ENCODE measurements at regions not wholly inside any gene's neighbourhood (a gene's known extent, or its start where the extent isn't known, plus 50 kb on each side); places are given as distances from the start of the nearest gene placed in this dataset.

DNA sequence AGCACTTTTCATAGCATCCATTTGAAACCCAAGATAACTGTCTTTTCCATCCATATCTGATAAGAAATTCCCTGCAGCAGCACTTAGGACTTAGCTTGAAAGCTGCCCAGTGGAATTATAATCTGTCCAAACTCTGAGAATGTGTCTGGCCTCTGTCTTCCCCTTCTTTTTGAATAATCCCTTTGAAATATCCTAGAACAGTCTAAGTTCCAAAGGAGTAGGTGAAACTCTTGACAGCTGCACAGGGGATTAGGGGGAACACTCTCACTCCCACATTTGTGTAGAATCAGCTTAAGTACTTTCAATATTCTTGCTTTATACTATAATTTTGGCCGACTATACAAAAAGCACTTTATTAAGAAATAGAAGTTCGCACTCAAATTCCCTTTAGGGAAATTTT is 157.7 kb downstream of the PAPSS1 start:
- H3K36me3 ChIP-seq (ENCODE audit: control insufficient read depth, insufficient read depth, low read length) = no peaks in the 10 kb centered on the region
- H3K9ac ChIP-seq (ENCODE audit: low read depth, low read length) = no peak overlapping the region
- no peak overlapping the region for H3K27ac ChIP-seq (ENCODE audit: low read depth, low read length)
- no peak overlapping the region for H3K4me3 ChIP-seq (ENCODE audit: low read depth, low read length)
- H3K9me3 ChIP-seq (ENCODE audit: control insufficient read depth, insufficient read depth, low read length) = no peaks in the 10 kb centered on the region
- no peaks in the 10 kb centered on the region for H3K27me3 ChIP-seq (ENCODE audit: control insufficient read depth, insufficient read depth, low read length)
- peaks cover 7% of the 10 kb centered on the region; the same call in 1 of the 2 replicates for H3K4me1 ChIP-seq (ENCODE audit: control insufficient read depth, insufficient read depth, low read length)

DNA sequence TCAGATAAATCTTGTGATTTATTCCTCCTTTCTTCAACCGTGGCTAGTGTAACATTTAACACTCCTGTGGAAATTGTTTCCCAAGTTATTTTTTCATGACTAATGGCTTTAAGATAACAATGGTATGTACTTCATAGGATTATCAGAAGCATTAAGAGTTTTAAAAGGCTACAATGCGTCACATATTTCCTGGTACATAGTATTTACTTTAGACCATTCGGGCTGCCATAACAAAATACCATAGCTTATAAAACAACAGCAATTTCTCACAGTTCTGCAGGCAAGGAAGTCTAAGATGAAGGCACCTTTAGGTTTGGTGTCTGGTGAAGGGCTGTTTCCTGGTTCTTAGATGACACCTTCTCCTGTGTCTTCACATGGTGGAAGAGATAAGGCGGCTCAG is 158.6 kb downstream of the PAPSS1 start:
- Histone ChIP-seq H3K4me1 (ENCODE audit: control insufficient read depth, insufficient read depth, low read length) (peaks cover 7% of the 10 kb centered on the region; the same call in 1 of the 2 replicates), H3K36me3 (ENCODE audit: control insufficient read depth, insufficient read depth, low read length) (no peaks in the 10 kb centered on the region), H3K9me3 (ENCODE audit: control insufficient read depth, insufficient read depth, low read length) (no peaks in the 10 kb centered on the region)

DNA sequence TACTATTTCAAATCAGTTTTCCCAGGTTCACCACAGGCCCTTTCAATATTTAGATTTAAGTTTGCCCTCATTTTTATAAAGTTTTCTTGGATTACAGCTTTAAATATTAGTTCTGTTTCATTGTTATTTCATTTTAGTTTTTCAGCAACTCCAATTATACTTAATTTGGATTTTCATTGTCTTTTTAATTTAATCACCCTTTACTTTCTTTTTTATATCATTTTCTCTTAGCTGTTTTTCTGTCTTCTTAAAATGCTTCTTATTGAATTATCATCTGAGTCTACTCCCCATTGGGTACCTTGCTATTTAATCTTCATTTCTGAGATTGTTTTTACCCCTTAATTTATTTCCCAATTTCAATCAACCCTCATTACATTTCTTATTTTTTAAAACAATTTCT is 160.4 kb downstream of the PAPSS1 start:
- Histone ChIP-seq H3K9ac (ENCODE audit: low read depth, low read length) (no peak overlapping the region), H3K36me3 (ENCODE audit: control insufficient read depth, insufficient read depth, low read length) (no peaks in the 10 kb centered on the region), H3K27me3 (ENCODE audit: control insufficient read depth, insufficient read depth, low read length) (no peaks in the 10 kb centered on the region), H3K4me3 (ENCODE audit: low read depth, low read length) (no peak overlapping the region), H3K4me1 (ENCODE audit: control insufficient read depth, insufficient read depth, low read length) (peaks cover 7% of the 10 kb centered on the region; the same call in 1 of the 2 replicates), H3K27ac (ENCODE audit: low read depth, low read length) (no peak overlapping the region), H3K9me3 (ENCODE audit: control insufficient read depth, insufficient read depth, low read length) (no peaks in the 10 kb centered on the region)

More for the DNA sequence above, 158.6 kb downstream of the PAPSS1 start:
- Histone ChIP-seq H3K27me3 (ENCODE audit: control insufficient read depth, insufficient read depth, low read length) (no peaks in the 10 kb centered on the region), H3K9ac (ENCODE audit: low read depth, low read length) (no peak overlapping the region), H3K4me3 (ENCODE audit: low read depth, low read length) (no peak overlapping the region), H3K27ac (ENCODE audit: low read depth, low read length) (no peak overlapping the region)

DNA sequence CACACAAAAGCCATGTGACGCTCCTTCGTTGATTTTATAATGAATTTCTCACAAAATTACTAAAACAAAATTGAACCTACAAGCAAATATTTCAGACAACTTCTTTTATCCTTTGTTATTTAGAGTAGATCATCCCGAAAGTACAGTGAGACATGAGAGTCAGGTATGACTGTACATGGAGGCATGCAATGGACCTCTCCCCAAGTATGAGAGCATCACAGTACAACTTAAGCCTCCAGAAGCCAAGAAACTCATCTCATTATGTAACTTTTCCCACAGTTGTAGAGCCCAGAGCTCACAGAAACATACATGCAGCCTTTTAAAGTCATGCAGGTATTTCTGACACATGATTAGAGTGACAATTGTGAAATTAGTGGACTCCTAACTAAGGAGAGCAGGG is 167.7 kb downstream of the PAPSS1 start:
- Histone ChIP-seq H3K4me3 (ENCODE audit: low read depth, low read length) (no peak overlapping the region), H3K27me3 (ENCODE audit: control insufficient read depth, insufficient read depth, low read length) (no peaks in the 10 kb centered on the region), H3K4me1 (ENCODE audit: control insufficient read depth, insufficient read depth, low read length) (peaks cover 5% of the 10 kb centered on the region; the same call in 1 of the 2 replicates), H3K36me3 (ENCODE audit: control insufficient read depth, insufficient read depth, low read length) (no peaks in the 10 kb centered on the region), H3K9me3 (ENCODE audit: control insufficient read depth, insufficient read depth, low read length) (no peaks in the 10 kb centered on the region), H3K9ac (ENCODE audit: low read depth, low read length) (no peak overlapping the region), H3K27ac (ENCODE audit: low read depth, low read length) (no peak overlapping the region)

DNA sequence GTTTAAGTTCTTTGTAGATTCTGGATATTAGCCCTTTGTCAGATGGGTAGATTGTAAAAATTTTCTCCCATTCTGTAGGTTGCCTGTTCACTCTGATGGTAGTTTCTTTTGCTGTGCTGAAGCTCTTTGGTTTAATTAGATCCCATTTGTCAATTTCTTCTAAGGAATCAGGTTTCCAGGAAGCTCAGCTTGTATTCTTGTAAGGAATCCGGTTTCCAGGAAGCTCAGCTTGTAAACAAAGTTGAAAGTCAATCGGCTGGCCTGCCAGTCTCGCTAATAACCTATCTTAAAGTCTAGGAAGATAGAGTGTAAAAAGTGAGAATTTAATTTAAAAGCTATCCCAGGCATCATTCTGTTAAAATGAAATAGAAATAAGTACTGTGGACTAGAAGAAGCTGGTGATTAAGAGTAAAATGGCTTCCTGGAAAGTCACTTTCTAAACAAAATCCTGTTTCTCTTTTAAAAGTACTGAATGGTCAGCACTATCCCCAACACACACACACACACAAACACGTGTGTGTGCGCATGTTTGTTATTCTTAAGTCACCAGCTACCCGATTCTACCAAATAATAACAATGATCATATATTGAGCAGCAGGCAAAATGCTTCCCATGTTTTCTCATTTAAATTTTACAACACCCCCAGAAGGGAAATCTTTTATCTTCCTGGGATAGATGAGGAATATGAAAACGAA is 171.7 kb downstream of the PAPSS1 start:
- Histone ChIP-seq H3K4me3 (ENCODE audit: low read depth, low read length) (no peak overlapping the region), H3K9me3 (ENCODE audit: control insufficient read depth, insufficient read depth, low read length) (no peaks in the 10 kb centered on the region), H3K9ac (ENCODE audit: low read depth, low read length) (no peak overlapping the region), H3K27me3 (ENCODE audit: control insufficient read depth, insufficient read depth, low read length) (no peaks in the 10 kb centered on the region), H3K4me1 (ENCODE audit: control insufficient read depth, insufficient read depth, low read length) (peaks cover 5% of the 10 kb centered on the region; the same call in 1 of the 2 replicates), H3K27ac (ENCODE audit: low read depth, low read length) (no peak overlapping the region), H3K36me3 (ENCODE audit: control insufficient read depth, insufficient read depth, low read length) (no peaks in the 10 kb centered on the region)

DNA sequence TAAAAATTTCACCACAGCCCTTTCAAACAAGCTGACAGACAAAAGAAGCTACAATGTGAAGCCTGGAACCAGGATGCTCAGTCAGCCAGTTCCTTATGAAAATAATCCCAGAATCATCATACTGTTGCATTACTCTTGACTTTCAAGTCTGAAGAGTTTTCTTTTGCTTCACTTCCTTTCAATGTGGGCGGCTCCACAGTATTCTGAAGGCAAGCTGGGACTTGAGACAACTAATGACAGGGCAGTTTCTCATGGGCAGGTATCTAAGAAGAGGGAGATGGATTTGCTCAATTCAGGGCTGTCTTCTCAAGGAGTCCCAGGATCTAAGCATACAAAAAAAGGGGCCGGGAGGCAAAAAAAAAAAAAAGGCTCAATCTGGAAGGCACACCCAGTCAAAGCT is 173.4 kb downstream of the PAPSS1 start:
- H3K9me3 ChIP-seq (ENCODE audit: control insufficient read depth, insufficient read depth, low read length) = no peaks in the 10 kb centered on the region
- no peaks in the 10 kb centered on the region for H3K36me3 ChIP-seq (ENCODE audit: control insufficient read depth, insufficient read depth, low read length)
- H3K27me3 ChIP-seq (ENCODE audit: control insufficient read depth, insufficient read depth, low read length) = no peaks in the 10 kb centered on the region
- H3K27ac ChIP-seq (ENCODE audit: low read depth, low read length) = no peak overlapping the region
- H3K9ac ChIP-seq (ENCODE audit: low read depth, low read length) = no peak overlapping the region
- peaks cover 5% of the 10 kb centered on the region; the same call in 1 of the 2 replicates for H3K4me1 ChIP-seq (ENCODE audit: control insufficient read depth, insufficient read depth, low read length)
- H3K4me3 ChIP-seq (ENCODE audit: low read depth, low read length) = no peak overlapping the region

DNA sequence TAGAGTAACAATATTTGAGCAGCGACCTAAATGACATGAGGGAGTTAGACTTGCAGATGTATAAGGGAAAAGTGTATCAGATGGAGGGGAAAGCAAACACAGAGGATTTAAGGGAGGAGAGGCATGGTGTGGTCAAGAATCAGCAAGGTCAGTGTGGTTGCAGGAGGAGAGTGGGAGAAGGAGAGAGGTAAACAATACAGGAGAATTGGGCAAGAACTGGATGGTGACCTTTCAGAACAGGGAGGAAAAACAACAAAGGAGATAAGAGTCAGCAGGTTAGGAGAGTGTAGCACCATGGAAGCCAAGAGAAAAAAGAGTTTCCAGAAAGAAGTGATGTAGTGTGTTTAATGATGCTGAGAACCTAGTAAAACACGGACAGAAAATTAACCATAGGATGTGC is 178.5 kb downstream of the PAPSS1 start:
- Histone ChIP-seq H3K27me3 (ENCODE audit: control insufficient read depth, insufficient read depth, low read length) (no peaks in the 10 kb centered on the region), H3K9ac (ENCODE audit: low read depth, low read length) (no peak overlapping the region), H3K36me3 (ENCODE audit: control insufficient read depth, insufficient read depth, low read length) (no peaks in the 10 kb centered on the region), H3K9me3 (ENCODE audit: control insufficient read depth, insufficient read depth, low read length) (no peaks in the 10 kb centered on the region), H3K27ac (ENCODE audit: low read depth, low read length) (no peak overlapping the region), H3K4me1 (ENCODE audit: control insufficient read depth, insufficient read depth, low read length) (no peaks in the 10 kb centered on the region), H3K4me3 (ENCODE audit: low read depth, low read length) (no peak overlapping the region)

DNA sequence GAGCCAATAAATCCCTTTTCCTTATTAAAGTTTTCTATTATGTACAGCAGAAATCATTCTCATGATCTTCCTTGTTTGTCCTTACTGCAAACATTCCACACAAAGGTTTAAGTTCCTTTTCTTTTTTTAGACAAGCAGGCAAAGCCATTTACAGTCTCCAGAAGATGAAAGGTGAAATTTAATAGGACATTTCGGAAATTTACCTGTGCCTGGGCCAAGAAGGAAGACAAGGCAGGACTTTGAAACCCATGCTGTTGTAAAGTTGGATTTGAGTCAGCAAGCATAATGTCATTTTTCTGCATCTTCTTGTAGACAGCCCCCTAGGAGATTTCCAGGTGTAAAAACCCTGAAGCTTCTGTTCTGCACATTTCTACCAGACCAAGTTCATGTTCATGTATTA is 188.1 kb downstream of the PAPSS1 start:
- no peaks in the 10 kb centered on the region for H3K9me3 ChIP-seq (ENCODE audit: control insufficient read depth, insufficient read depth, low read length)
- no peak overlapping the region for H3K9ac ChIP-seq (ENCODE audit: low read depth, low read length)
- H3K4me1 ChIP-seq (ENCODE audit: control insufficient read depth, insufficient read depth, low read length) = no peaks in the 10 kb centered on the region
- H3K27ac ChIP-seq (ENCODE audit: low read depth, low read length) = no peak overlapping the region
- no peaks in the 10 kb centered on the region for H3K36me3 ChIP-seq (ENCODE audit: control insufficient read depth, insufficient read depth, low read length)
- H3K4me3 ChIP-seq (ENCODE audit: low read depth, low read length) = no peak overlapping the region
- no peaks in the 10 kb centered on the region for H3K27me3 ChIP-seq (ENCODE audit: control insufficient read depth, insufficient read depth, low read length)

DNA sequence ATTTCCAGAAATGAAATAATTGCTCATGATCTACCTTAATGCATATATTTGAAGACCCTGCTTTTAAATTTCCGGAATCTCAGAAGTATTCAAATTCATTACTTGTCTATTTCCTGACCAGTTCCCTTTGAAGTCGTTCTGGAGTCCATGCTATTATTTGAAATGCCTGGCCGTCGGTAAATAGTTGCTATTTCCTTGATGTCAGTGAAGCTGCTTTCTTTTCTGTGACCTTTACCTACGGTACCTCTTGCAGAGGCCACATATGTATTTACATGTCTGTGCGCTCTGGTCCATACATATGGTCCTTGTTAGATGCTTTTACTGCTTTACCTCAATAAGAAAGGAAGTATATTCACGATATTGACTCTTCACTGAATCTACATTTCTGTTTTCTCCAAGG is 199.7 kb downstream of the PAPSS1 start:
- Histone ChIP-seq H3K9ac (ENCODE audit: low read depth, low read length) (no peak overlapping the region), H3K4me1 (ENCODE audit: control insufficient read depth, insufficient read depth, low read length) (no peaks in the 10 kb centered on the region), H3K36me3 (ENCODE audit: control insufficient read depth, insufficient read depth, low read length) (no peaks in the 10 kb centered on the region), H3K27me3 (ENCODE audit: control insufficient read depth, insufficient read depth, low read length) (no peaks in the 10 kb centered on the region), H3K4me3 (ENCODE audit: low read depth, low read length) (no peak overlapping the region), H3K27ac (ENCODE audit: low read depth, low read length) (no peak overlapping the region), H3K9me3 (ENCODE audit: control insufficient read depth, insufficient read depth, low read length) (peaks cover 11% of the 10 kb centered on the region)

DNA sequence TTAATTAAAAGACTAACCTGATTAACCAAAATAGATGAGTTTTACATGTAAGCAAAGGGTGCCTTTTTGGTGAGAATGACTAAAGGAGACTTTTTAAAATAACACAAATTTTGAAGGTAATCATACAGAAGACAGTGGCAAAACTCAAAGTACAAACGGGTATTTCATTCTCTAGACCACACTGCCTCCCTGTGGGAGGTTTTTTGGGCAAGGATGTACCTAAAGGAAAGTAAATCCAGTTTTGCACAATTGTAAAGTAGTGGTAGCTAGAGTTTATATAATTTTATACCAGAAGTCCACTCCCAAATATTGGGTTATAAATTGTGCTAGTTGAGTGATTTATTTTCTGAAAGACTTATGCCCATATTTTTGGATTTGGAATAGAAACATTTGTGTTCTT is 201.0 kb downstream of the PAPSS1 start:
- H3K36me3 ChIP-seq (ENCODE audit: control insufficient read depth, insufficient read depth, low read length) = no peaks in the 10 kb centered on the region
- H3K9me3 ChIP-seq (ENCODE audit: control insufficient read depth, insufficient read depth, low read length) = peaks cover 13% of the 10 kb centered on the region
- H3K27ac ChIP-seq (ENCODE audit: low read depth, low read length) = no peak overlapping the region
- no peak overlapping the region for H3K4me3 ChIP-seq (ENCODE audit: low read depth, low read length)
- no peaks in the 10 kb centered on the region for H3K27me3 ChIP-seq (ENCODE audit: control insufficient read depth, insufficient read depth, low read length)
- H3K9ac ChIP-seq (ENCODE audit: low read depth, low read length) = no peak overlapping the region
- no peaks in the 10 kb centered on the region for H3K4me1 ChIP-seq (ENCODE audit: control insufficient read depth, insufficient read depth, low read length)

DNA sequence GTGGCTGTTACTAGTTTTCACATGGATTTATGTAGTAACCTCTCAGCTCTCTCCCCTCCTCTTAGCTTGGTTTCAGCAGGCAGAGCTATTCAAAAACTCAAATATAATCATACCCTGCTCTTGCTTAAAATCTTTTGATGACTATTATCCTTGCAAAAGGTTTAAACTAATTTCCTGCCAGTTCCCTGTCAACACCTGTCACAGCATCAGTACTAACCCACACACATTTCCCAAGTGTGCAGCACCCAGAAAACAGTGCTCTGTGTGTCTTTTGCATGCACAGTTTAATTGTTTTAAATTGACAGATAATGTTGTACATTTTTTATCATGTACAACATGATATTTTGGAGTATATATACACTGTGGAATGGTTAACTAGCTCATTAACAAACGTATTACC is 202.0 kb downstream of the PAPSS1 start:
- peaks cover 13% of the 10 kb centered on the region for H3K9me3 ChIP-seq (ENCODE audit: control insufficient read depth, insufficient read depth, low read length)
- no peaks in the 10 kb centered on the region for H3K4me1 ChIP-seq (ENCODE audit: control insufficient read depth, insufficient read depth, low read length)
- no peaks in the 10 kb centered on the region for H3K36me3 ChIP-seq (ENCODE audit: control insufficient read depth, insufficient read depth, low read length)
- no peak overlapping the region for H3K4me3 ChIP-seq (ENCODE audit: low read depth, low read length)
- H3K9ac ChIP-seq (ENCODE audit: low read depth, low read length) = no peak overlapping the region
- no peaks in the 10 kb centered on the region for H3K27me3 ChIP-seq (ENCODE audit: control insufficient read depth, insufficient read depth, low read length)
- no peak overlapping the region for H3K27ac ChIP-seq (ENCODE audit: low read depth, low read length)

Data from HUES48 (cell line).